Peyer's patch (tissue), 4 donors: ENCODE measurements at regions not wholly inside any gene's neighbourhood (a gene's known extent, or its start where the extent isn't known, plus 50 kb on each side); places are given as distances from the start of the nearest gene placed in this dataset.
"Not testable (repeated sequence)": the region's sequence is repeated elsewhere in the genome, so short reads cannot be mapped to it uniquely, and the experiment has no call there.

ENCODE experiments used
- CTCF ChIP-seq, 6 experiments: fragments of 450-650 bp in 4 of 6; fragments of 200-600 bp in 2 of 6; sonication (generic) in 1 of 6; IDR thresholded peaks; one replicate each; pipeline ENCODE4 v1.5.1; 2017 to 2019; ENCODE audit warnings: antibody characterized with exemption in 6 of 6, mild to moderate bottlenecking in 3 of 6, moderate library complexity in 1 of 6
- POLR2A ChIP-seq, 2 donors: fragments of 450-650 bp; IDR thresholded peaks; one replicate each; pipeline ENCODE4 v1.5.1; 2017; ENCODE audit warnings: antibody characterized with exemption in 2 of 2, mild to moderate bottlenecking in 2 of 2, moderate library complexity in 2 of 2

- TF ChIP-seq CTCF, POLR2A (IDR thresholded peaks at IDR 0.05): not testable (repeated sequence)
Observed at GRCh38 chr10:29236910-29237309, 52.0 kb upstream of the LYZL1 start.
